Heart left ventricle (tissue), 16 donors: ENCODE measurements at regions not wholly inside any gene's neighbourhood (a gene's known extent, or its start where the extent isn't known, plus 50 kb on each side); places are given as distances from the start of the nearest gene placed in this dataset.

Experiments
- ATAC-seq, 4 donors: fragments of 200-7000 bp; cut with Tn5 transposase; one replicate each; pipeline ENCODE4 v1.9.1; 2020 to 2022; ENCODE audit warnings: moderate library complexity in 4 of 4, mild to moderate bottlenecking in 3 of 4, moderate number of reproducible peaks in 1 of 4
- DNase-seq, 5 donors: peaks; one replicate each; pipeline ENCODE4 v3.0.0-alpha.2; 2020
- H3K27ac ChIP-seq, 12 donors: fragments of 200-600 bp; sonication (generic) in 4 of 12; one replicate each; pipeline versions ENCODE4 v1.5.0 to v1.8.0; 2016 to 2022; ENCODE audit warnings: mild to moderate bottlenecking in 2 of 12
- H3K27me3 ChIP-seq, 9 donors: fragments of 200-600 bp; sonication (generic) in 2 of 9; one replicate each; pipeline versions ENCODE4 v1.5.1 to v1.8.0; 2016 to 2022; ENCODE audit warnings: mild to moderate bottlenecking in 3 of 9
- H3K36me3 ChIP-seq, 9 donors: fragments of 200-600 bp; sonication (generic) in 2 of 9; one replicate each; pipeline versions ENCODE4 v1.5.0 to v1.8.0; 2018 to 2022; ENCODE audit warnings: mild to moderate bottlenecking in 2 of 9
- H3K4me1 ChIP-seq, 12 donors: fragments of 200-600 bp; sonication (generic) in 4 of 12; one replicate each; pipeline versions ENCODE4 v1.5.0 to v1.8.0; 2016 to 2022; ENCODE audit warnings: mild to moderate bottlenecking in 3 of 12
- H3K4me3 ChIP-seq, 12 donors: fragments of 200-600 bp; sonication (generic) in 4 of 12; one replicate each; pipeline versions ENCODE4 v1.5.0 to v1.8.0; 2017 to 2022; ENCODE audit warnings: mild to moderate bottlenecking in 9 of 12, moderate library complexity in 4 of 12
- H3K9me3 ChIP-seq, 12 donors: fragments of 200-600 bp; sonication (generic) in 4 of 12; one replicate each; pipeline versions ENCODE4 v1.5.0 to v1.8.0; 2016 to 2022; ENCODE audit warnings: mild to moderate bottlenecking in 1 of 12
- CTCF ChIP-seq, 12 donors: fragments of 200-600 bp; sonication (generic) in 4 of 12; IDR thresholded peaks; one replicate each; pipeline versions ENCODE4 v1.5.0 to v1.8.0; 2018 to 2022; ENCODE audit warnings: antibody characterized with exemption in 12 of 12, mild to moderate bottlenecking in 5 of 12
- POLR2A ChIP-seq, 2 donors: fragments of 450-650 bp; IDR thresholded peaks; one replicate each; pipeline ENCODE4 v1.6.1; 2017; ENCODE audit warnings: antibody characterized with exemption in 2 of 2, mild to moderate bottlenecking in 2 of 2, moderate library complexity in 2 of 2
- WGBS, 4 donors: extraction: QIAGEN DNeasy Blood & Tissue Kit in 2 of 4; methylation state at CpG; one replicate each; pipeline versions ENCODE4 v1.1.5 to v1.1.7; 2013 to 2018; 5-methylcytosine and 5-hydroxymethylcytosine counted together
- intact Hi-C, 10 donors: fragments of 100-400 bp; cut with DNase I; formaldehyde crosslinking; loops; one replicate each; pipeline versions ENCODE4 v1.11.1 to v1.14.2; 2022
- donor health status: ischemic (EF 13 %, LVEDD 7.1; RV severe dilation, severe dysfunction).
- donor health status: healthy with polysubstance abuse.
- donor health status: DM: no; HTN: yes; CAD: no.
- donor health status: DM: no; HTN: no; CAD: no.
- donor health status: ischemic (EF 25% LVEDD 6.9; RV normal size, moderate dysfunction).
- donor health status: ischemic (EF 25% LVEDD 5.7; RV mildly dilated, moderate dysfunction).
- donor health status: healthy.
- donor health status: DM: yes; HTN: yes; CAD: no.
- donor health status: ischemic (EF 35%, LVEDD 5.7; RV mildly dilated, moderate dysfunction).
- donor health status: nonischemic (EF 11% LVEDD 7.7; RV severe dilation, severe dysfunction).
- donor health status: DM: yes; HTN: yes; CAD: no.
- donor health status: PGD.
- donor health status: ischemic (EF 29% LVEDD 5.4; RV normal size, mild dysfunction).
- donor health status: nonischemic (EF 23%, LVEDD 6.1; RV moderate dilation, normal function).

- H3K27ac ChIP-seq: no peak overlapping the region
- DNase-seq (no peak), ATAC-seq (no peak)
- 73 to 78% (median 75%) methylated on average over 4 of the region's 4 CpGs for WGBS, 4 donors
- no peaks in the 10 kb centered on the region for H3K36me3 ChIP-seq
- no peak for TF ChIP-seq CTCF (IDR thresholded peaks at IDR 0.05)
- no peak for TF ChIP-seq POLR2A (IDR thresholded peaks at IDR 0.05)
- peaks cover 0 to 51% (median 6%) of the 10 kb centered on the region in 9 donors for H3K27me3 ChIP-seq
- no peak overlapping the region for H3K4me3 ChIP-seq
- H3K9me3 ChIP-seq: no peaks in the 10 kb centered on the region
- no peaks in the 10 kb centered on the region for H3K4me1 ChIP-seq
- intact Hi-C loops: no loop called here
These were observed 111.4 kb downstream of the ZNF326 start for GRCh38 chr1:90106311-90106710.

GRCh38 chr1:90104941-90105538 is 110.1 kb downstream of the ZNF326 start:
- ATAC-seq (no peak), DNase-seq (no peak)
- no peak for TF ChIP-seq CTCF (IDR thresholded peaks at IDR 0.05)
- no peak for TF ChIP-seq POLR2A (IDR thresholded peaks at IDR 0.05)
- no peaks in the 10 kb centered on the region for H3K9me3 ChIP-seq
- peaks cover 0 to 38% (median 5%) of the 10 kb centered on the region in 9 donors for H3K27me3 ChIP-seq
- H3K4me1 ChIP-seq: no peaks in the 10 kb centered on the region
- WGBS, 4 donors: 53 to 66% (median 62%) methylated on average over 15 of the region's 15 CpGs
- intact Hi-C loops: no loop called here
- H3K27ac ChIP-seq: no peak overlapping the region
- H3K4me3 ChIP-seq: no peak overlapping the region
- H3K36me3 ChIP-seq: no peaks in the 10 kb centered on the region

- no peak for TF ChIP-seq CTCF (IDR thresholded peaks at IDR 0.05)
- TF ChIP-seq POLR2A (IDR thresholded peaks at IDR 0.05): no peak
- no peak overlapping the region for H3K4me3 ChIP-seq
- DNase-seq: no peak
- intact Hi-C loops: no loop called here
- no peaks in the 10 kb centered on the region for H3K36me3 ChIP-seq
- H3K27ac ChIP-seq: no peak overlapping the region
- 75 to 82% (median 81%) methylated on average over 4 of the region's 4 CpGs for WGBS, 4 donors
- H3K4me1 ChIP-seq: no peaks in the 10 kb centered on the region
- peaks cover 0 to 9% (median 2%) of the 10 kb centered on the region in 12 donors for H3K9me3 ChIP-seq
- peaks cover 0 to 8% (median 0%) of the 10 kb centered on the region in 9 donors for H3K27me3 ChIP-seq
- ATAC-seq: no peak
These were observed 105.7 kb downstream of the ZNF326 start for GRCh38 chr1:90100566-90100965.

- DNase-seq (no peak), ATAC-seq (no peak)
- Histone ChIP-seq H3K27ac (no peak overlapping the region), H3K4me3 (no peak overlapping the region), H3K4me1 (no peaks in the 10 kb centered on the region), H3K27me3 (peaks cover 0 to 8% (median 2%) of the 10 kb centered on the region in 9 donors), H3K9me3 (peaks cover 0 to 17% (median 4%) of the 10 kb centered on the region in 12 donors), H3K36me3 (no peaks in the 10 kb centered on the region)
- TF ChIP-seq CTCF (IDR thresholded peaks at IDR 0.05) (no peak), POLR2A (IDR thresholded peaks at IDR 0.05) (no peak)
- WGBS, 4 donors: 76 to 82% (median 79%) methylated on average over 3 of the region's 3 CpGs
- intact Hi-C loops: no loop called here
These were observed 97.5 kb downstream of the ZNF326 start for GRCh38 chr1:90092441-90092840.
